Stimulated activated memory B cell treated with anti-CD40 and anti-IgM and Interleukin-4, amounts not matched to agents 10 μg/mL and 1 μg/mL and 100 μg/mL, for 72 hours (primary cell): ENCODE measurements at regions not wholly inside any gene's neighbourhood (a gene's known extent, or its start where the extent isn't known, plus 50 kb on each side); places are given as distances from the start of the nearest gene placed in this dataset.
"Not testable (repeated sequence)": the region's sequence is repeated elsewhere in the genome, so short reads cannot be mapped to it uniquely, and the experiment has no call there.

ENCODE experiments used
- ATAC-seq: fragments of 150-1000 bp; cut with Tn5 transposase; 2 replicates; pipeline ENCODE4 v1.10.0; 2021
- H3K27ac Mint-ChIP-seq: one replicate; pipeline ENCODE4 v1.8.0; 2022; ENCODE audit warnings: mild to moderate bottlenecking, mixed read lengths
- H3K27me3 Mint-ChIP-seq: one replicate; pipeline ENCODE4 v1.8.0; 2022; ENCODE audit warnings: mixed read lengths
- H3K36me3 Mint-ChIP-seq: one replicate; pipeline ENCODE4 v1.8.0; 2022; ENCODE audit warnings: mixed read lengths
- H3K4me1 Mint-ChIP-seq: one replicate; pipeline ENCODE4 v1.8.0; 2022; ENCODE audit warnings: mixed read lengths
- H3K4me3 Mint-ChIP-seq: one replicate; pipeline ENCODE4 v1.8.0; 2022; ENCODE audit warnings: mild to moderate bottlenecking, moderate library complexity, mixed read lengths
- H3K9me3 Mint-ChIP-seq: one replicate; pipeline ENCODE4 v1.8.0; 2022; ENCODE audit warnings: mixed read lengths

- Mint-ChIP-seq H3K27ac (no peak overlapping the region), H3K4me3 (no peak overlapping the region), H3K36me3 (no peaks in the 10 kb centered on the region), H3K27me3 (no peaks in the 10 kb centered on the region), H3K9me3 (no peaks in the 10 kb centered on the region), H3K4me1 (no peaks in the 10 kb centered on the region)
- no peak for ATAC-seq
Measured at GRCh38 chr11:41519696-41520095, 60.2 kb upstream of the LRRC4C start.

GRCh38 chr11:41522391-41522790, 62.9 kb upstream of the LRRC4C start:
- no peaks in the 10 kb centered on the region for H3K27me3 Mint-ChIP-seq

GRCh38 chr11:41522899-41523672, 63.6 kb upstream of the LRRC4C start:
- no peak for ATAC-seq
- H3K36me3 Mint-ChIP-seq, result no peaks in the 10 kb centered on the region
- no peaks in the 10 kb centered on the region for H3K27me3 Mint-ChIP-seq
- no peak overlapping the region for H3K27ac Mint-ChIP-seq
- H3K9me3 Mint-ChIP-seq, result no peaks in the 10 kb centered on the region
- no peak overlapping the region for H3K4me3 Mint-ChIP-seq
- H3K4me1 Mint-ChIP-seq, result no peaks in the 10 kb centered on the region

More at GRCh38 chr11:41522391-41522790, 62.9 kb upstream of the LRRC4C start:
- Mint-ChIP-seq H3K27ac (no peak overlapping the region), H3K9me3 (no peaks in the 10 kb centered on the region), H3K4me3 (no peak overlapping the region), H3K4me1 (no peaks in the 10 kb centered on the region), H3K36me3 (no peaks in the 10 kb centered on the region)
- no peak for ATAC-seq

DNA sequence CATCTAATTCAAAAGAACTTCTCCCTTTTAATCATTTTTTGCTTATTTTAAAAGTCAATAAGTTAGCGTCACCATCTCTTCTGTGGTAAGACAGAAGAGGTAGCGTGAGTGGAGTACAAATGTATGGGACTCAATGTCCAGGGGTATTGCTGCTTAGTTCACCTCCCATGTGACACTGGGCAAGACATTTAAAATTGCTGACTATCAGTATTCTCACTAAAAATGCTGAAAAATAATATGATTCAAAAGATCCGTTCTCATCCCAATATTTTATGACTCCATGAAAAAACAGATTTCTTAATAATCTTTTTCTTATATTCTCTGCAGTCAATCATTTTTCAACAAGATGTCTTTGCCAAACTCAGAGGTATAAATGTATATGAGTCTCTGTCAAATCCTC, 68.1 kb upstream of the LRRC4C start:
- no peaks in the 10 kb centered on the region for H3K4me1 Mint-ChIP-seq

DNA sequence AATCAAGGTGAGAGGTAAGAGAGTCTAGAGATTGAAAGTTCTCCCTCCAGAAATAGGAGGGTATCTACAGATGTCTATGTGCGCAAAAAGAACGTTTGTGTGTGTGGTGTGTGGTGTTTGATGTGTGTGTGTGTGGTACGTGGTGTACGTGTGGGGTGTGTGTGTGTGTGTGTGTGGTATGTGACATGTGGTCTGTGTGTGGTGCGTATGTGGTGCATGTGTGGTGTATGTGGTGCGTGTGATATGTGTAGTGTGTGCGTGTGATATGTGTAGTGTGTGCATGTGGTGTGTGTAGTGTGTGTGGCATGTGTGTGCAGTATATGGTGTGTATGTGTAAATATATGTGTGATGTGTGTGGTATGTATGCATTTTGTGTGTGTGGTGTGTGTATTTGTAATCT, 73.0 kb upstream of the LRRC4C start:
- Mint-ChIP-seq H3K27ac (no peak overlapping the region), H3K27me3 (no peaks in the 10 kb centered on the region), H3K4me3 (no peak overlapping the region), H3K4me1 (no peaks in the 10 kb centered on the region), H3K9me3 (peaks cover 4% of the 10 kb centered on the region), H3K36me3 (no peaks in the 10 kb centered on the region)
- ATAC-seq, result no peak

More for the DNA sequence above, 68.1 kb upstream of the LRRC4C start:
- H3K27ac Mint-ChIP-seq, result no peak overlapping the region
- no peaks in the 10 kb centered on the region for H3K36me3 Mint-ChIP-seq
- ATAC-seq, result no peak
- no peak overlapping the region for H3K4me3 Mint-ChIP-seq
- peaks cover 4% of the 10 kb centered on the region for H3K9me3 Mint-ChIP-seq
- H3K27me3 Mint-ChIP-seq, result no peaks in the 10 kb centered on the region

GRCh38 chr11:41533761-41534160, 74.3 kb upstream of the LRRC4C start:
- Mint-ChIP-seq H3K27ac (no peak overlapping the region), H3K4me1 (no peaks in the 10 kb centered on the region), H3K9me3 (peaks cover 4% of the 10 kb centered on the region), H3K36me3 (no peaks in the 10 kb centered on the region), H3K27me3 (no peaks in the 10 kb centered on the region), H3K4me3 (no peak overlapping the region)
- no peak for ATAC-seq

- peaks cover 4% of the 10 kb centered on the region for H3K9me3 Mint-ChIP-seq
- H3K36me3 Mint-ChIP-seq, result no peaks in the 10 kb centered on the region
- no peak overlapping the region for H3K27ac Mint-ChIP-seq
- H3K4me1 Mint-ChIP-seq, result no peaks in the 10 kb centered on the region
- no peak overlapping the region for H3K4me3 Mint-ChIP-seq
- ATAC-seq, result no peak
- H3K27me3 Mint-ChIP-seq, result no peaks in the 10 kb centered on the region
Measured at GRCh38 chr11:41534391-41534790, 74.9 kb upstream of the LRRC4C start.

GRCh38 chr11:41534861-41535260, 75.4 kb upstream of the LRRC4C start:
- Mint-ChIP-seq H3K4me3 (no peak overlapping the region), H3K9me3 (peaks cover 3% of the 10 kb centered on the region), H3K4me1 (no peaks in the 10 kb centered on the region), H3K36me3 (no peaks in the 10 kb centered on the region), H3K27ac (no peak overlapping the region), H3K27me3 (no peaks in the 10 kb centered on the region)
- ATAC-seq, result no peak

- Mint-ChIP-seq H3K36me3 (no peaks in the 10 kb centered on the region), H3K27me3 (no peaks in the 10 kb centered on the region), H3K4me1 (no peaks in the 10 kb centered on the region), H3K4me3 (no peak overlapping the region), H3K27ac (no peak overlapping the region), H3K9me3 (no peaks in the 10 kb centered on the region)
- no peak for ATAC-seq
Measured at GRCh38 chr11:41536021-41536568, 76.6 kb upstream of the LRRC4C start.

- not testable (repeated sequence) for H3K4me3 Mint-ChIP-seq, H3K4me1 Mint-ChIP-seq, ATAC-seq, H3K9me3 Mint-ChIP-seq, H3K27me3 Mint-ChIP-seq, H3K36me3 Mint-ChIP-seq, H3K27ac Mint-ChIP-seq
Measured at GRCh38 chr11:41544902-41545301, 85.5 kb upstream of the LRRC4C start.

- no peaks in the 10 kb centered on the region for H3K4me1 Mint-ChIP-seq
- no peaks in the 10 kb centered on the region for H3K36me3 Mint-ChIP-seq
- no peaks in the 10 kb centered on the region for H3K27me3 Mint-ChIP-seq
- no peak for ATAC-seq
- no peak overlapping the region for H3K4me3 Mint-ChIP-seq
- peaks cover 8% of the 10 kb centered on the region for H3K9me3 Mint-ChIP-seq
- H3K27ac Mint-ChIP-seq, result no peak overlapping the region
Measured at GRCh38 chr11:41578421-41579051, 119.1 kb upstream of the LRRC4C start.

DNA sequence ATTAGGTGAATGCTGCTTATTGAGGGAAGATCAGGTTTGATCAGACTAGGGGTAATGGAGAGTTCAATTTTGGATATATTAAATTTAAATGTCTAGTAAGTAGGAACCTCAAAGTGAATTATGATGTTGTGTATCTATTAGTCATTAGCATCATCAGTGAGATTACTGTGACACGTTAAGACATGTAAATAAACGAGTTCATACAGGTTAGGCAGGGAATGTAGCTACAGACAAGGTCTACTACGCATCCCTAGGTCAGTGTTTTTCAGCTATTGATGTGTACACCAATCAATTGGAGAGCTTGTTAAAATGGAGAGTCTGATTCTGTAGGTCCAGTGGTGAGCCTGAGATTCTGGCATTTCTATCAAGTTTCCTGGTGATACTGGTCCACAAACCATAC, 120.1 kb upstream of the LRRC4C start:
- Mint-ChIP-seq H3K9me3 (peaks cover 8% of the 10 kb centered on the region), H3K4me3 (no peak overlapping the region), H3K4me1 (no peaks in the 10 kb centered on the region), H3K27ac (no peak overlapping the region), H3K36me3 (no peaks in the 10 kb centered on the region), H3K27me3 (no peaks in the 10 kb centered on the region)
- ATAC-seq, result no peak

DNA sequence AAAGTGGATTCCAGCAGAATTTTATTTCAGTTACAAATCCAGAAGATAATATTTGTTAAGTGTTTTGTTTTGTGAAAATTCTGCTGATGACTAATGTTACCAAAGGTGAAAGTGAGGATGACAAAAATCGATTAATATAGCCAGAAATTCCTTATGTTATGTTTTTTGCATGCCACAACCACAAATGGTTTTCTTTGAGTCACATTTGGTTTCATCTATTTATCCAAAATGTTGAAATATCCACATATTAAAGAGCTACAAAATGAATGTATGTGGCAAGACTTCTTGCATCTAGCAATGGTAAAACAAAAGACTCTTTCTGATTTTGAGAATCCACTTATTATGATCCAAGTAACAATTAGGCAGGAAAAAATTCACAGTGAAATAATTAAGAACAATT, 150.1 kb upstream of the LRRC4C start:
- no peaks in the 10 kb centered on the region for H3K36me3 Mint-ChIP-seq

DNA sequence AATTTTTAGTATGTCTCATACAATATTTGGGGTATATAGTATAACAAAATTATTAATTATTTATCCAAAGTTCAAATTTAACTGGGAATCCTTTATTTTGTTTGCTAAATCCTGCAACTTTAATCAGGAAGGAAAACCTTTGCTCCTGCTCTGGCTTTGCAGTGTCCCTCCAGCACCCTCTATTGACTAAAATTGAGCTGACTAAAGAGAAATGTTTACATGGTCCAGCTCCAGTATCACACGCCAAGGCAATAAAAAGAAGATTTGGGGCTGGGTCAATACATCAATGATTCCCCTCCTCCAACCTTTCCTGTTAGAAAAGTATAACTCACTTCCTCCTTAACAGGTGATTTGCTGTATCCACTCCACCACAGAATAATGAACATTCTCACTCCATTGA, 153.0 kb upstream of the LRRC4C start:
- Mint-ChIP-seq H3K9me3 (peaks cover 4% of the 10 kb centered on the region), H3K27ac (no peak overlapping the region), H3K4me1 (no peaks in the 10 kb centered on the region), H3K36me3 (no peaks in the 10 kb centered on the region), H3K27me3 (no peaks in the 10 kb centered on the region), H3K4me3 (no peak overlapping the region)
- no peak for ATAC-seq

More for the DNA sequence above, 150.1 kb upstream of the LRRC4C start:
- Mint-ChIP-seq H3K4me1 (no peaks in the 10 kb centered on the region), H3K9me3 (peaks cover 4% of the 10 kb centered on the region), H3K27ac (no peak overlapping the region), H3K4me3 (no peak overlapping the region), H3K27me3 (no peaks in the 10 kb centered on the region)
- ATAC-seq, result no peak

GRCh38 chr11:41613326-41613725, 153.9 kb upstream of the LRRC4C start:
- H3K27me3 Mint-ChIP-seq, result no peaks in the 10 kb centered on the region
- no peaks in the 10 kb centered on the region for H3K4me1 Mint-ChIP-seq
- ATAC-seq, result no peak
- H3K4me3 Mint-ChIP-seq, result no peak overlapping the region
- H3K27ac Mint-ChIP-seq, result no peak overlapping the region
- no peaks in the 10 kb centered on the region for H3K36me3 Mint-ChIP-seq
- H3K9me3 Mint-ChIP-seq, result peaks cover 4% of the 10 kb centered on the region
